Activated CD4-positive, alpha-beta T cell treated with anti-CD3 and anti-CD28 coated beads, Interleukin-2, amount 10 ng/mL, durations not matched to agents 7 days and 5 days (primary cell): ENCODE measurements at regions not wholly inside any gene's neighbourhood (a gene's known extent, or its start where the extent isn't known, plus 50 kb on each side); places are given as distances from the start of the nearest gene placed in this dataset.
"Not testable (repeated sequence)": the region's sequence is repeated elsewhere in the genome, so short reads cannot be mapped to it uniquely, and the experiment has no call there.

ENCODE experiments used
- CTCF ChIA-PET: fragments of 350-600 bp; sonication (Branson Sonifier 250); formaldehyde crosslinking; loops from one replicate; lab custom pipeline; 2021; ENCODE audit warnings: antibody characterized with exemption; lab: Charles Lee
- POLR2A ChIA-PET: fragments of 350-600 bp; sonication (Branson Sonifier 250); formaldehyde crosslinking; loops from one replicate; lab custom pipeline; 2021; ENCODE audit warnings: antibody characterized with exemption; lab: Charles Lee
- DNase-seq: peaks from one replicate; pipeline ENCODE4 v3.0.0-alpha.2; 2020
- H3K27ac Mint-ChIP-seq: one replicate; pipeline ENCODE4 v1.8.0; 2021; ENCODE audit warnings: mild to moderate bottlenecking, moderate library complexity, mixed read lengths
- H3K27me3 Mint-ChIP-seq: one replicate; pipeline ENCODE4 v1.8.0; 2021; ENCODE audit warnings: mixed read lengths
- H3K36me3 Mint-ChIP-seq: one replicate; pipeline ENCODE4 v1.8.0; 2021; ENCODE audit warnings: low read depth, mixed read lengths
- H3K4me1 Mint-ChIP-seq: one replicate; pipeline ENCODE4 v1.8.0; 2021; ENCODE audit warnings: mixed read lengths
- H3K4me3 Mint-ChIP-seq: one replicate; pipeline ENCODE4 v1.8.0; 2021; ENCODE audit warnings: mild to moderate bottlenecking, moderate library complexity, mixed read lengths
- H3K9me3 Mint-ChIP-seq: one replicate; pipeline ENCODE4 v1.8.0; 2021; ENCODE audit warnings: mixed read lengths

DNA sequence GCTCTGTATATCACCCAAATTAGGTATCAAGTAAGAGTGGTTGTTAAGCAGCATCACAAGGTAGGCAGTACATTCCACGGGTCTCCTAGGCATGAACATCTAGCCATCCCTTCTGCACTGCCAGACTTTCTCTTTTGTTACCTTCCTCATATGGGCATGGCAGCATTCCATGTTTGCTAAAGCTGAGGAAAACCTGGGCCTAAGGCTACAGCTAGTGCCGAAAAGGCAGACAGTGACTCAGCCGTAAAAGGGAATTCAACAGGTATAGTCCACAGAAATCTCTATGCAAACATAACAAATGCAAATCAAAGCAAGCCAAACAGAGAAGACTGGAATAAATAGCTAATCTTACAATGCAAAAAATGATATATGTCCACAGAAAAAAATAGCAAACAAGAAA, 645.4 kb downstream of the ZBBX start:
- POLR2A ChIA-PET = no interaction called here
- Mint-ChIP-seq H3K4me1 (no peaks in the 10 kb centered on the region), H3K36me3 (no peaks in the 10 kb centered on the region), H3K4me3 (no peak overlapping the region), H3K9me3 (peaks cover 8% of the 10 kb centered on the region), H3K27ac (no peak overlapping the region), H3K27me3 (no peaks in the 10 kb centered on the region)
- CTCF ChIA-PET = interaction anchor here (0.6 kb wide), 1 partner anchor 58 kb away, joined by 3 read pairs; no protein-coding TSS in a partner anchor
- no peak for DNase-seq

DNA sequence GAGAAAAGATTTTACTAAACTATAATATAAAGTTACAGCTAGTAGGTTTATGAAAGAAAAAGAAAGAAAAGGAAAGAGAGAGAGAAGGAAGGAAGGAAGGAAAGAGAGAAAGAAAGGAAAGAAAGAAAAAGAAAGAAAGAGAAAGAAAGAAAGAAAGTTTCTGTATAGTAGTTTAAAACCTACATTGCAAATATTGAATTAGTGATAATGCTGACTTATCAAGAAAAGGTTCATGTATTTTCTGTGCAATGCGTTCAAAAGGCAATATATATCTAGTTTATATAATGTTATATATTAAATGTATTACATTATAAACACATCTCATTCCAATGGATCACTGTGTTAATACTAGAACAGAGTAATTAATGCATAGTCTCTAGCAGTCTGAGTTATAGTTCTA, 648.4 kb downstream of the ZBBX start:
- POLR2A ChIA-PET = no interaction called here
- Mint-ChIP-seq H3K4me1 (no peaks in the 10 kb centered on the region), H3K4me3 (no peak overlapping the region), H3K36me3 (no peaks in the 10 kb centered on the region), H3K9me3 (peaks cover 7% of the 10 kb centered on the region), H3K27me3 (no peaks in the 10 kb centered on the region), H3K27ac (no peak overlapping the region)
- CTCF ChIA-PET = no interaction called here
- DNase-seq = no peak

DNA sequence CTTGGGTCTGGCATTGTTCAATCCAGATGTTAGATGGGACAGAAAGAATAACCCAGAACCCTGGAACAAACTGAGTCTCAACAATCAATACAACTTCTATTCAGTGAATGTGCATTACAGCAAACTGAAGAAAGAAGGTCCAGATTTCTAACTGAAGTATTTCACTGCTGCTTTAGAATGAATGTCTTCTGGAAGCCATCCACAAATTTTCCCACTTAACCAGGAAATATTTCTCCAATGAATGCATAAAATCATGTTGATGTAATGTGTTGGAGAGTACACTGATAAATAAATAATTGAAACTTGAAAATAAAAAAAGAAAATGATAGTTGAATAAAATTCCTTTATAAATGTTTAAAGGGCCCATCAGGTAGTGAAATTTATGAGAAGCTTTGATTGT, 658.6 kb downstream of the ZBBX start:
- peaks cover 9% of the 10 kb centered on the region for H3K9me3 Mint-ChIP-seq
- H3K27me3 Mint-ChIP-seq = no peaks in the 10 kb centered on the region
- ChIA-PET CTCF (no interaction called here), POLR2A (no interaction called here)
- no peak overlapping the region for H3K27ac Mint-ChIP-seq
- H3K4me1 Mint-ChIP-seq = no peaks in the 10 kb centered on the region
- H3K36me3 Mint-ChIP-seq = no peaks in the 10 kb centered on the region
- no peak overlapping the region for H3K4me3 Mint-ChIP-seq
- DNase-seq = no peak

DNA sequence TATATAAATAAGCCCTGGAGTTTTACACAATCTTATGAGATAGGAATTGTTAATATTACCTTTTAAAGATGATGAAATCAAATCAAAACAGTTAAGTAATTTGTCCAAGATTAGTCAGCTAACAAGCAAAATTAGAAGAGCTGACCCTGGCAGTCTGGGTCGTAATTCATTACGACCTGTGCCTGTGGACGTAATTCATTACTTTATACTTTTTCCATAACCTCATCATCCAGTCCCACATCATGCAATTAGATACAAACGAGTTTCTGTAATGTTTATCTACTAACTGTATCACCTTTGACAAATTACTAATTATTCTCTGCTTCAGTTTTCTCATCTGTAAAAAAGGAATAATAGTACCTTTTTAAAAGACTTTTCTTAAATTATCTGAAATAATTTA, 665.9 kb downstream of the ZBBX start:
- DNase-seq = no peak
- CTCF ChIA-PET = no interaction called here
- Mint-ChIP-seq H3K4me1 (no peaks in the 10 kb centered on the region), H3K27ac (no peak overlapping the region), H3K4me3 (no peak overlapping the region), H3K36me3 (no peaks in the 10 kb centered on the region), H3K9me3 (peaks cover 2% of the 10 kb centered on the region), H3K27me3 (no peaks in the 10 kb centered on the region)
- POLR2A ChIA-PET = no interaction called here

DNA sequence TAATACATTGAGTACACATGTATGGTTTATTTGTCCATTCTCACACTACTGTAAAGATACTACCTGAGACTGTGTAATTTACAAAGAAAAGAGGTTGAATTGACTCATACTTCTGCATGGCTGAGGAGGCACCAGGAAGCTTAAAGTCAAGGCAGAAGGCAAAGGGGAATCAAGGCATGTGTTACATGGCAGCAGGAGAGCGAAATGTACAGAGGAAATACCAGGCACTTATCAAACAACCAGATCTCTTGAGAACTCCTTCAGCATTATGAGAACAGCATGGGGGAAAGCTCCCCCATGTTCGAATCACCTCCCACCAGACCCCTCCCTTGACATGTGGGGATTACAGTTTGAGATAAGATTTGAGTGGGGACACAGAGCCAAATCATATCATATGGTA, 666.3 kb downstream of the ZBBX start:
- Mint-ChIP-seq H3K27ac (no peak overlapping the region), H3K36me3 (no peaks in the 10 kb centered on the region), H3K4me3 (no peak overlapping the region), H3K4me1 (no peaks in the 10 kb centered on the region), H3K27me3 (no peaks in the 10 kb centered on the region), H3K9me3 (peaks cover 2% of the 10 kb centered on the region)
- DNase-seq = no peak
- ChIA-PET POLR2A (no interaction called here), CTCF (no interaction called here)

DNA sequence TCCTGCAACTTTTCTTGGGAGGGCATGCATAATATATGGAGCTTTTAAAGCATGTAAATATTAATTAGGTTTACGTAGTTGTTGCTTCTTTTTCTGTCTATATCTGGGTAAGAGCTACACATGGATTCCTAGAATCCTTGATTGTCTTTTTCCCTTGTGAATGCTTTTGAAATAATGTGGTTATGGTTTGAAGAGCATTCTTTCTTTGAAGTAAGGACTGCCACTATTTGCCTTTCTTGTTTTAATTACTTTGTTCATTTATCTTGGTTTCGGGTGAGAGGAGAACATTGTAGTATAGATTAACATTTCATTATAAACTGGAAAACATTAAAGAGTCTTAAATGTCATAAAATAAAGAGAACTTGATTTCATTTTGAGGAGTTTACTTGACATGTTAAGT, 674.0 kb downstream of the ZBBX start:
- no peaks in the 10 kb centered on the region for H3K36me3 Mint-ChIP-seq
- DNase-seq = no peak
- no peaks in the 10 kb centered on the region for H3K4me1 Mint-ChIP-seq
- POLR2A ChIA-PET = no interaction called here
- no peak overlapping the region for H3K27ac Mint-ChIP-seq
- peaks cover 6% of the 10 kb centered on the region for H3K9me3 Mint-ChIP-seq
- H3K27me3 Mint-ChIP-seq = no peaks in the 10 kb centered on the region
- CTCF ChIA-PET = no interaction called here
- no peak overlapping the region for H3K4me3 Mint-ChIP-seq

DNA sequence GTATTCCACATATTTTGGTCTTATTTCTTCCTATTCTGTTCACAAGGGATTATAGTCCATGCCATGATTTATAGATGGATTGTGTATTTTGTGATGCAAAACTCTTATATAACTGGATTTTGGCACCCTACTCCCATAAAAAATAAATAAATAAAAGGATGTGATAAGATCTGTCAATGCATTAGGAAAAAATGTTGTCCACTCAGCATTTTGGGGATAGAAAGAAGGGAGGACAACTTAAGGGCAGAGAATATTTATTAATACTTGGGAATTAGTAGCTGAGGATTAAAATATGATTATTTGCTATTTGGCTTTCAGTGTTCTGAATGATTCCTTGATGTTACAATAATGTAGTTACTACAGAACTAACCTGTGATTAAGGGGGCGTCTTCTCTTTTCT, 682.6 kb downstream of the ZBBX start:
- no peaks in the 10 kb centered on the region for H3K36me3 Mint-ChIP-seq
- no peak overlapping the region for H3K4me3 Mint-ChIP-seq
- H3K27ac Mint-ChIP-seq = no peak overlapping the region
- ChIA-PET CTCF (no interaction called here), POLR2A (no interaction called here)
- H3K9me3 Mint-ChIP-seq = peaks cover 4% of the 10 kb centered on the region
- H3K27me3 Mint-ChIP-seq = no peaks in the 10 kb centered on the region
- H3K4me1 Mint-ChIP-seq = no peaks in the 10 kb centered on the region
- no peak for DNase-seq

DNA sequence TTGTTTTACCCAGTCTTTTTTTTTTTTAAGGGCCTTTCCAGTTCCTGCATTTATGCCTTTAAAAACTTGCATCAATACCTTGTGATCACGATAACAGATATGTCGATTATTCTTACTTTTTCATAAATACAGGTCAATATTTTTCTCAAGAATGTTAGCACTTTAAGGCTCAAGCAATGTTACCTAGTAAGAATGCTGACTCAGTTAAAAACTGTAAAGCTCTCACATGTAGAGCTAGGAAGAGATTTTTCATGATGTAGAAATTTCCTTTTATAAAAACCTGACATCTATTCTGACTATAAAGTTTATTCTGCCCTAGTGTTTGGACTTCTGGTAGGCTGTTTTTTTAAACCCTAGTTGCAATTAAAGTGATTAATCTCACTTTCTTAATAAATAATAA, 684.0 kb downstream of the ZBBX start:
- POLR2A ChIA-PET = no interaction called here

DNA sequence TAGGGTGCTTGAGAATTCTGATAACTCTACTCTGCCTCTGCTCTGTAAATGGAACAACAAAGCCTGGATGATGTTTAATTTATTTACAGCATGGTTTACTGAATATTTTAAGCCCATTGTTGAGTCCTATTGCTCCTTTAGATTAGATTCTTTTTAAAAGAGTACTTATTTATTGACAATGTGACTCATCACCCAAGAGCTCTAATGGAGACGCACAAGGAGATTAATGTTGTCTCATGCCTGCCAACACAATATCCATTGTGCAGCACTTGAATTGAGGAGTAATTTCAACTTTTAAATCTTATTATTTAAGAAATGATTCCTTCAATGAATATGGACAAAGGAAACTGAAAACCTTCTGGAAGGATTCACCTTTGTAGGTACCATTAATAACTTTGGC, 691.4 kb downstream of the ZBBX start:
- ChIA-PET POLR2A (no interaction called here), CTCF (no interaction called here)
- H3K4me1 Mint-ChIP-seq = no peaks in the 10 kb centered on the region
- H3K9me3 Mint-ChIP-seq = peaks cover 5% of the 10 kb centered on the region
- no peak for DNase-seq
- H3K27me3 Mint-ChIP-seq = no peaks in the 10 kb centered on the region
- no peak overlapping the region for H3K4me3 Mint-ChIP-seq
- H3K36me3 Mint-ChIP-seq = no peaks in the 10 kb centered on the region
- no peak overlapping the region for H3K27ac Mint-ChIP-seq

More for the DNA sequence above, 684.0 kb downstream of the ZBBX start:
- Mint-ChIP-seq H3K27me3 (no peaks in the 10 kb centered on the region), H3K4me3 (no peak overlapping the region), H3K27ac (no peak overlapping the region), H3K36me3 (no peaks in the 10 kb centered on the region), H3K4me1 (no peaks in the 10 kb centered on the region), H3K9me3 (peaks cover 4% of the 10 kb centered on the region)
- no peak for DNase-seq
- CTCF ChIA-PET = interaction anchor here (0.7 kb wide), 1 partner anchor 1909 kb away, joined by 3 read pairs; no protein-coding TSS in a partner anchor

DNA sequence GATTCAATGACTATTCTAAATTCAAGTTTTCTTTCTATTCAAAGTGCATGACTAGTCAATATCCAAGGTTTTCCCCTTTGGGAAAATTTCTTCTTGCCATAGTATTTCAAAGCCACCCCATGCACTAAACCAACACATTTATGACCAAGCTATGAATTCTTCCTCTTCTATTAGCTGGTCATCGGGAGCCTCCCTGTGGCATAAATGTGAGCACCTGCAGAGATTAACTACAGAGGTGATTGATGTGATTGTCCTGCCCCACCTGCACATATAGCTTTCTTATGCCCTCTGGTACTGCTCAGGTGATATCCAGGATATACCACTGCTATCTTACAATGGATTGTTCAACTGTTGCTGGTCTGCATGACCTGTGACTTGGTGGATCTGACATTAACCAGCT, 694.9 kb downstream of the ZBBX start:
- H3K4me1 Mint-ChIP-seq = no peaks in the 10 kb centered on the region
- H3K36me3 Mint-ChIP-seq = no peaks in the 10 kb centered on the region
- no peak overlapping the region for H3K27ac Mint-ChIP-seq
- DNase-seq = no peak
- H3K27me3 Mint-ChIP-seq = no peaks in the 10 kb centered on the region
- CTCF ChIA-PET = no interaction called here
- POLR2A ChIA-PET = no interaction called here
- no peak overlapping the region for H3K4me3 Mint-ChIP-seq
- peaks cover 5% of the 10 kb centered on the region for H3K9me3 Mint-ChIP-seq

DNA sequence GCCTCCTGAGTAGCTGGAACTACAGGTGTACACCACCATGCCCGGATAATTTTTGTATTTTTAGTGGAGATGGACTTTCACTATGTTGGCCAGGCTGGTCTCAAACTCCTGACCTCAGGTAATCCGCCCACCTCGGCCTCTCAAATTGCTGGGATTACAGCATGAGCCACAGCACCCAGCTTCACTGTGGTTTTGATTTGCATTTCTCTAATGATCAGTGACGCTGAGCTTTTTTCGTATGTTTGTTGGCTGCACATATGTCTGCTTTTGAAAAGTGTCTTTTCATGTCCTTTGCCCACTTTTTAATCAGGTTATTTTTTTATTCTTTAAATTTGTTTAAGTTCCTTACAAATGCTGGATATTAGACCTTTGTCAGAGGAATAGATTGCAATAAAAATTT, 696.0 kb downstream of the ZBBX start:
- DNase-seq, H3K27me3 Mint-ChIP-seq, H3K4me3 Mint-ChIP-seq, CTCF ChIA-PET, POLR2A ChIA-PET, H3K4me1 Mint-ChIP-seq, H3K9me3 Mint-ChIP-seq, H3K36me3 Mint-ChIP-seq, H3K27ac Mint-ChIP-seq: not testable (repeated sequence)

DNA sequence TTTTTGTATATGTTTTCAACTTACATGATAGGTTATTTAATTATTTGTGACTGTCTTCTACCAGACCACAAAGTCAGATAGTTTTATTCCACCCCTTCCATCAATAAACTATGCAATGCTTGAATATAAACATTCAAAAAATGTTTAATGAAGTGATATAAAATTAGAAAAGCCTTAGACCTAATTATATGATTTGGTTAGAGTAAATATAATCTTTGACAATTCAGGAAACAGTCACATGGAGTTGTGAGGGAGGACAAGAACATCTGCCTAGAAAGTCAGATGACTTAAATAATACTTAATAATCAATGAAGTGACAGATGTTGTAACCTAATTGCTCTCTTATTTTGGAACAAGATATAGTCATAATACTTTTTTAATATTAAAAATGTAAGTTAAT, 710.3 kb downstream of the ZBBX start:
- no peaks in the 10 kb centered on the region for H3K27me3 Mint-ChIP-seq
- ChIA-PET POLR2A (no interaction called here), CTCF (no interaction called here)
- H3K4me1 Mint-ChIP-seq = no peaks in the 10 kb centered on the region
- no peaks in the 10 kb centered on the region for H3K9me3 Mint-ChIP-seq
- no peaks in the 10 kb centered on the region for H3K36me3 Mint-ChIP-seq
- no peak overlapping the region for H3K27ac Mint-ChIP-seq
- H3K4me3 Mint-ChIP-seq = no peak overlapping the region
- no peak for DNase-seq

DNA sequence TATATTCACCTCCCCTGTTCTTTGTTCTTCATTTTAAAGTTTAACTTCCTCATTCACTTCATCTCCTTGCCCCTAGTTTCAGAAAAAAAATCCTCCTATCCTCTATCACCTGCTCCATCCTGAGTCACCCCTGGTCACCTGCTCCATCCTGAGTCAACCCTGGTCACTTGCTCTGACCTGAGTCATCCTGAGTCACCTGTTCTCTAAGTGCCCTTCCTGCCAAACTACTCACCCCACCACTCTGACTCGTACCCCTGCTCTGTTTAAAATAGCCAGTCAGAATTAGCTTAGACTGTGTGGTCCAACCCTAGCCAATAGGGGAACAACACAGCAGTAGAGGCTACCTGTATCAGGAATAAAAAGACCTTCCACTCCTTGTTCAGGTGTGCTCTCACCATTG, 716.9 kb downstream of the ZBBX start:
- POLR2A ChIA-PET = no interaction called here
- Mint-ChIP-seq H3K27ac (no peak overlapping the region), H3K4me3 (no peak overlapping the region), H3K36me3 (no peaks in the 10 kb centered on the region), H3K9me3 (peaks cover 15% of the 10 kb centered on the region), H3K4me1 (no peaks in the 10 kb centered on the region), H3K27me3 (no peaks in the 10 kb centered on the region)
- no peak for DNase-seq
- CTCF ChIA-PET = no interaction called here

DNA sequence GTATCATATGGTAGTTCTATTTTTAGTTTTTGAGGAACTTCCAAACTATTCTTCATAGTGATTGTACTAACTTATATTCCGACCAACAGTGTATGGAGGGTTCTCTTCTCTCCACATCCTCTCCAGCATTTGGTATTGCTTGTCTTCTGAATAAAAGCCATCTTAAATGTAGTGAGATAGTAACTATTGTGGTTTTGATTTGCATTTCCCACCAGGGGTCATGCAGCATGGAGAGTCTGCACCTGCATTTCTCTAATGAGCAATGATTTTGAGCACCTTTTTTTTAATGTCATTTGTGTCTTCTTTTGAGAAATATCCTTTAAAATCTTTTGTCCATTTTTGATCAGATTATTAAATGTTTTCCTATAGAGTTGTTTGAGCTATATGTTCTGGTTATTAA, 718.5 kb downstream of the ZBBX start:
- DNase-seq = no peak
- POLR2A ChIA-PET = no interaction called here
- H3K27ac Mint-ChIP-seq = no peak overlapping the region
- H3K9me3 Mint-ChIP-seq = peaks cover 15% of the 10 kb centered on the region
- no peaks in the 10 kb centered on the region for H3K36me3 Mint-ChIP-seq
- no peaks in the 10 kb centered on the region for H3K27me3 Mint-ChIP-seq
- H3K4me1 Mint-ChIP-seq = no peaks in the 10 kb centered on the region
- CTCF ChIA-PET = interaction anchor here (0.7 kb wide), 1 partner anchor 97 kb away, joined by 3 read pairs; no protein-coding TSS in a partner anchor
- no peak overlapping the region for H3K4me3 Mint-ChIP-seq
